ENCODE measurements at regions not wholly inside any gene's neighbourhood (a gene's known extent, or its start where the extent isn't known, plus 50 kb on each side); places are given as distances from the start of the nearest gene placed in this dataset.

DNA sequence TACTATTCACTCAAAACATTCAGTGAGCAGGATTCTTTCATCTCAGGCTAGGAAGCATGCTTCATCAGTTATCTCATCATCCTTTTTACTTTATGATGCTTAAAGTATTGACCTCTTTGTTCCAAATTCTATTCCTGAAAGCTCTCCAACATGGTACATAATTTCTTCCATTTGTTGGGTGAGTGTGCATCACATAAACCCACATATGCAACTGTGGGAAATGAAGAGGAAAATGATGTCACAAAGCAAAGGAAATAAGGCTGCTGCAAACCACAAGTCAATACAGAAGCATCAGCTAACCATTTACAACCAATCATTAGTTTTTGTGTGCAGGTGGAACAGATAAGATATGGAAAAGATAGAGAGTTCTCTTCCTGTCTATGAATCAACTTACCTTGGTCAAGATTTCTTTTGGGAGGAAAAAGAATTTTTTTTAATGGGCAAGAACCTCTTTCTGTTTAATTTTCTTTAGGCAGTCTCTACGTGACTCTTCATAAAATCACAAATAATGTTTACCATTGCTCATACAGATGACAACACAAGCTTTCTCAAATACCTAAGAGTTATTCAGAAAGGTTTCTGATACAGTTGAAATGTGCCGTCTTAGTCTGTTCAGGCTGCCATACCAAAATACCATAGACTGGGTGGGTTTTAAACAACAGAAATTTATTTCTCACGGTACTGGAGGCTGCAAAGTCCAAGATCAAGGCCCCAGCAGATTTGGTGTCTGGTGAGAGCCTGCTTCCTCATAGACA is 259.9 kb downstream of the ADGRG6 start:
- no peak overlapping the region for H3K27ac ChIP-seq
- TF ChIP-seq, protein P1, sequence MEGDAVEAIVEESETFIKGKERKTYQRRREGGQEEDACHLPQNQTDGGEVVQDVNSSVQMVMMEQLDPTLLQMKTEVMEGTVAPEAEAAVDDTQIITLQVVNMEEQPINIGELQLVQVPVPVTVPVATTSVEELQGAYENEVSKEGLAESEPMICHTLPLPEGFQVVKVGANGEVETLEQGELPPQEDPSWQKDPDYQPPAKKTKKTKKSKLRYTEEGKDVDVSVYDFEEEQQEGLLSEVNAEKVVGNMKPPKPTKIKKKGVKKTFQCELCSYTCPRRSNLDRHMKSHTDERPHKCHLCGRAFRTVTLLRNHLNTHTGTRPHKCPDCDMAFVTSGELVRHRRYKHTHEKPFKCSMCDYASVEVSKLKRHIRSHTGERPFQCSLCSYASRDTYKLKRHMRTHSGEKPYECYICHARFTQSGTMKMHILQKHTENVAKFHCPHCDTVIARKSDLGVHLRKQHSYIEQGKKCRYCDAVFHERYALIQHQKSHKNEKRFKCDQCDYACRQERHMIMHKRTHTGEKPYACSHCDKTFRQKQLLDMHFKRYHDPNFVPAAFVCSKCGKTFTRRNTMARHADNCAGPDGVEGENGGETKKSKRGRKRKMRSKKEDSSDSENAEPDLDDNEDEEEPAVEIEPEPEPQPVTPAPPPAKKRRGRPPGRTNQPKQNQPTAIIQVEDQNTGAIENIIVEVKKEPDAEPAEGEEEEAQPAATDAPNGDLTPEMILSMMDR (conservative IDR thresholded peaks at IDR 0.05): no peak

DNA sequence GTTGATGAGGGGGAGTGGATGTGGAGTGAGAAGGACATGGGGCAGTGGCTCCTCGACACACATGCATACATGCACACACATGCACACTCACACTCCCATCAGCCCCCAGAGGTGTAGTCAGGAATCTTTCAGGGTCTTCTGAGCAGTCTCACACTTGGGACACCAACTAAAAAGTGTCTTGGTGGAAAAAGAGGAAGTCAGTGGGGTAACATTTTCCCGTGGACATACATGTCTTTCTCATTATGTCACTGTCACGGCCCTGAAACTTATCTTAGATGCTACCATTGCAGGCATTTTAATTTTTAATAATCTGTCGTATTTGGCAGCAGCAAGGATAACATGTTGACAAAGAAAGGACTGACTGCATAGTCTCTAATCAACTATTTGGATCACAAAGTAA is 261.1 kb downstream of the ADGRG6 start:
- H3K27ac ChIP-seq: no peak overlapping the region
- TF ChIP-seq, protein P1 (conservative IDR thresholded peaks at IDR 0.05): no peak

DNA sequence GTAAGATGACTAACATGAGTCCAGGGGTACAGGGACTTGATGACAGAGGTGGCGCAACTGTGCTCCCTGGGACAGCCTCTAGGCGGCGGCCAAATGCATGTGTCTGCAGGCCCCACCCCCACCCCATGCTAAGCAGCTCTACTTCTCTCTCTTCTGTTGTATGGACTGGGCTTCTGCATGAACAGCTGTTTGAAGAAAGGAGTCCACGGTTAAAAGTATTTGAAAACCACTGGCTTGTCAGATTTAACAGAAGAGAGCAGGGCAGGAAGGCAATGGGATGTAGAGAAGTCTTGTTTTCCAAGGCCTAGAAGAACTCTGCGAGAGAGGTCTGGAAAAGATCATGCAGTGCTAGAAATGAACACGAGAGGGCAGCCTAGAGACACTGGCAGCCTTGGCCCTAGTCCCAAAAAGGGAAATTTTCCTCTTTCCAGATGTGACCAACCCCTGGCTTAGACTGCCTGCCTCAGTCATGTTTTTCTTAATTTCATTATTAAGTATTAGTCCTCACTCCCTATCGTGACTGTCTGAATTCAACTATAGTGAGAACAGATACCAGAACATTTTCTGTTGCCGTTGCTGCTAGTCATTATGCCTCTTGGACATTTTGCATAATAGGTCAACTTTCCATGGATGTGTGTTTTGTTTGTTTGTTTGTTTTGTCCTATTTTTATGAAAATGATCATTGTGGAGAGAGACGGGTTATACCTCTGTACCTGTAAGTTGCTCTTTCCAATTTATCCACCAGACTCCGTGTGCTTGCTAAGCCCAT is 265.0 kb downstream of the ADGRG6 start:
- no peak overlapping the region for H3K27ac ChIP-seq
- TF ChIP-seq, protein P1 (conservative IDR thresholded peaks at IDR 0.05): peak; percentile 95

DNA sequence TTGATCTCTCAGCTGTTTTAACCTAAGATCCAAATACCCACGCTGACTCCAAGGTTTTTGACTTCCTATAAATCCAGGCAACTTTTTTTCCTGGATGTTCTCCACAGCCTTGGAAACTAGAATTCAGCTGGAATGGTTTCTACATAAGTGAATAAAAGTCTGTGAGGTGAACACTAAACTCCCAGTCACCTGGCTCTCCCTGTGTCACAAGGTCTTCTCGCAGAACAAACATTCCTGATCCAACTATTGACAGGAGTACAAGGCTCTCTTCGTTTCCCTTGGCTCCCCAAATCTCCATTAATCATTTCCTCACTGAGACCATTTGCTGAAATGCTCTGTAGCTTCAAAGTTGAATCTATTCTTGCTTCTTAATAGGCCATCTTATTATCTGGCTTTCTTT is 265.7 kb downstream of the ADGRG6 start:
- TF ChIP-seq, protein P1 (conservative IDR thresholded peaks at IDR 0.05): no peak
- H3K27ac ChIP-seq: no peak overlapping the region

DNA sequence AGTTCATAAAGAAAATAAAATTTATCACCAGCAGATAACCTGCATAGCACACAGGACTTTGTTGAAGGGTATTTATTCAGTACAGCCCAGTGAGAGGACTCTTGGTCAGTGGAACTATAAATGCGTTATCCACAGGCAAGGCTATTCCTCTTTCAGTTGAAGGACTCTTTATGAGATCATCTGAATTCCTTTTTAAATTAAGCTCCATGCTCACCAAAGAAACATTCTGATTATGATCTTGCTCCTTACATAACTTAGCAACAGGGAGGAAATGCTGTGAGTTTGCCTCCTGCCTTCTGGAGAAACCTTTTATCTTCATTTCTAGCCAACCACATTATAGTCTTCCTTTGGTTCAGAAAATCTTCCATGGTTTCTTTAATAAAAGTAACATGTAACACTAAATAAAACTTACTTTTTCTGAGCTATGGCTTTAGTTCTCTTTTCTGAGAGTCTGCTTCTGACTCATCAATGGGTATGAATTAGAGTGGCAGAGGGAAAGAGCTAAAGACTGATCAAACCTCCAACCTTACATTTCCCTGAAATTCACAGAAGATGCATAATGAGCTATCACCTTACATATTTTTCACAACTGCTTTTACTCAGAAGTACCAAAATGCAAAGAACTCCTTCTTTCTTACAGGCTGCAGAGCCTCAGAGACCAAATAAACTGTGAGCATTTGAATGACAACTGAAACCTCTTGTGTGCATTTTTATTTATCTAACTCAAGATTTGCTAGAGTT is 267.2 kb downstream of the ADGRG6 start:
- TF ChIP-seq, protein P1 (conservative IDR thresholded peaks at IDR 0.05): no peak
- H3K27ac ChIP-seq: peak overlapping the region; percentile 29

DNA sequence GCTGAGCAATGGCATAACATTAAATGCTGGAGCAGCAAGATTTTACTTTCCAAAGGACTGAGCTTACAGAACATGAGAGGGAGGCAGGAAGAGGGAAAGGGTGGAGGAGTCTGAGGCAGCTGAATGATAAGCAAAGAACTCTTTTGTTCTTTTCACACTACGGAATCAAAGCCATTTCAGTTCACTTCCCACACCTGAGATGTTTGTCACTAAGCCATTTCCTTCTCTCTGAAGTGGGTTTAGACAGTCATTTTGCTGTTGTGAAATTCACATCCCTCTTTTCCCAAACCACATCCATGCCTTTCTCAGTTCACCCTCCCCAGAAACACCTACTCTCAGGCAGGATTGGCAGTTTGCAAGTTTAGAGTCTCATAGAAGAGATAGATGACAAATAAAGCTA is 267.9 kb downstream of the ADGRG6 start:
- peak overlapping the region; percentile 29 for H3K27ac ChIP-seq
- TF ChIP-seq, protein P1 (conservative IDR thresholded peaks at IDR 0.05): no peak

DNA sequence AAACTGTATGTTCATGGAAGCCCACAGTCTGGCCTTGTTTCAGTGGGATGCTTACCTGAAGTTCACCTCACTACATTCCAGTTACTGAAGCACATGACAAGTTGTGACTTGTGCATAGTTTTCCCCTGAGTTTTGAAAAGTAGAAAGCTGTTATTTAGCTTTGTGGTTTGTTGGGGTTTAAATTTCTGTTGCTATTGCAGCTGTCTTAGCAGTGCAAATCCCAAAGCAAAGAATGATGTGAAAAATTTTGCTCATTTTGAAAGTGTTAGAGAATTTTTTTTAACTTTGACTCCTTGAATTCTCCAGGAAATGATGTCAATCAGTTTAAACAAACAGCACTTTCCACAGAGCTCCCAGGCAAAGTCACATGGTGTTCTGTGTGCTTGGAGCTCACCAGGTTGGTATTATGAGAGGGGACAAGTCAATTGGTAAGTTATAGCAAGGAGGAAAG is 268.4 kb downstream of the ADGRG6 start:
- TF ChIP-seq, protein P1 (conservative IDR thresholded peaks at IDR 0.05): no peak
- peak overlapping the region; percentile 29 for H3K27ac ChIP-seq
